ENCODE measurements at regions not wholly inside any gene's neighbourhood (a gene's known extent, or its start where the extent isn't known, plus 50 kb on each side); places are given as distances from the start of the nearest gene placed in this dataset.

GRCh38 chr6:148677594-148678476 is 69.0 kb upstream of the UST start:
- Histone ChIP-seq H3F3A (replicated peaks; ENCODE audit: insufficient read depth) (no peaks in the 10 kb centered on the region), H3K27ac (ENCODE audit: low read depth in 2 of 2, low read length in 1 of 2) (no peak overlapping the region), H3K4me2 (no peak overlapping the region), H3K27me3 (ENCODE audit: insufficient read depth) (no peaks in the 10 kb centered on the region), H3K9me3 (no peaks in the 10 kb centered on the region), H3K79me2 (ENCODE audit: insufficient read depth) (no peaks in the 10 kb centered on the region), H3K9me2 (no peaks in the 10 kb centered on the region), H3K4me1 (ENCODE audit: control insufficient read depth in 1 of 2, insufficient read depth in 2 of 2, low read depth in 1 of 2, low read length in 1 of 2) (no peaks in the 10 kb centered on the region), H2AFZ (ENCODE audit: low read depth) (no peak overlapping the region), H3K4me3 (ENCODE audit: low read depth in 2 of 2, low read length in 1 of 2) (no peak overlapping the region), H3K9ac (no peak overlapping the region), H4K20me1 (ENCODE audit: insufficient read depth) (no peaks in the 10 kb centered on the region), H3K36me3 (replicated peaks in 1 of 2; ENCODE audit: control insufficient read depth in 1 of 2, insufficient read depth in 2 of 2, low read length in 1 of 2) (no peaks in the 10 kb centered on the region)
- CTCF ChIA-PET, result no interaction called here
- DNase-seq, result no peak
- POLR2A ChIA-PET, result no interaction called here
- TF ChIP-seq EZH2phosphoT487 (IDR thresholded peaks at IDR 0.05; ENCODE audit: borderline replicate concordance, low read depth) (no peak), PBX3 (IDR thresholded peaks at IDR 0.05) (no peak), NRF1 (IDR thresholded peaks at IDR 0.05; ENCODE audit: low read depth, low read length) (no peak), FOXJ3 (CRISPR knock-in tag; IDR thresholded peaks at IDR 0.05) (no peak), RCOR1 (IDR thresholded peaks at IDR 0.05; ENCODE audit: low read length) (no peak), FOXM1 (IDR thresholded peaks at IDR 0.05; ENCODE audit: low read depth) (no peak), JUND (IDR thresholded peaks at IDR 0.05) (no peak), FOSL2 (IDR thresholded peaks at IDR 0.05; ENCODE audit: borderline replicate concordance, low read depth) (no peak), RFX5 (IDR thresholded peaks at IDR 0.05; ENCODE audit: low read length) (no peak), MXI1 (IDR thresholded peaks at IDR 0.05; ENCODE audit: low read depth, low read length) (no peak)
- 8% methylated on average over 8 of the region's 8 CpGs for WGBS (ENCODE audit: low lambda C conversion rate)

GRCh38 chr6:148678682-148679081 is 68.1 kb upstream of the UST start:
- Histone ChIP-seq H4K20me1 (ENCODE audit: insufficient read depth) (no peaks in the 10 kb centered on the region), H3K27ac (ENCODE audit: low read depth in 2 of 2, low read length in 1 of 2) (no peak overlapping the region), H3K79me2 (ENCODE audit: insufficient read depth) (no peaks in the 10 kb centered on the region), H2AFZ (ENCODE audit: low read depth) (no peak overlapping the region), H3K4me2 (no peak overlapping the region), H3F3A (replicated peaks; ENCODE audit: insufficient read depth) (no peaks in the 10 kb centered on the region), H3K36me3 (replicated peaks in 1 of 2; ENCODE audit: control insufficient read depth in 1 of 2, insufficient read depth in 2 of 2, low read length in 1 of 2) (no peaks in the 10 kb centered on the region), H3K4me3 (ENCODE audit: low read depth in 2 of 2, low read length in 1 of 2) (no peak overlapping the region), H3K9ac (no peak overlapping the region), H3K27me3 (ENCODE audit: insufficient read depth) (no peaks in the 10 kb centered on the region), H3K9me2 (no peaks in the 10 kb centered on the region), H3K4me1 (ENCODE audit: control insufficient read depth in 1 of 2, insufficient read depth in 2 of 2, low read depth in 1 of 2, low read length in 1 of 2) (no peaks in the 10 kb centered on the region), H3K9me3 (no peaks in the 10 kb centered on the region)
- CTCF ChIA-PET, result no interaction called here
- 17% methylated on average over 3 of the region's 4 CpGs for WGBS (ENCODE audit: low lambda C conversion rate)
- no peak for TF ChIP-seq JUND (IDR thresholded peaks at IDR 0.05)
- DNase-seq, result no peak
- POLR2A ChIA-PET, result no interaction called here

GRCh38 chr6:148681666-148682065 is 65.2 kb upstream of the UST start:
- TF ChIP-seq RXRA (IDR thresholded peaks at IDR 0.05; ENCODE audit: borderline replicate concordance, low read depth) (no peak), NRF1 (IDR thresholded peaks at IDR 0.05; ENCODE audit: low read depth, low read length) (no peak), TEAD4 (IDR thresholded peaks at IDR 0.05; ENCODE audit: borderline replicate concordance, insufficient read depth) (no peak), FOSL2 (IDR thresholded peaks at IDR 0.05; ENCODE audit: borderline replicate concordance, low read depth) (no peak), YY1 (IDR thresholded peaks at IDR 0.05; ENCODE audit: low read depth) (no peak), MEF2A (IDR thresholded peaks at IDR 0.05; ENCODE audit: borderline replicate concordance, low read depth) (no peak), SIN3A (IDR thresholded peaks at IDR 0.05; ENCODE audit: borderline replicate concordance, low read depth, low read length) (no peak)
- no peaks in the 10 kb centered on the region for H3F3A ChIP-seq (replicated peaks; ENCODE audit: insufficient read depth)
- no peaks in the 10 kb centered on the region for H3K9me2 ChIP-seq
- H3K79me2 ChIP-seq (ENCODE audit: insufficient read depth), result no peaks in the 10 kb centered on the region
- H3K4me1 ChIP-seq (ENCODE audit: control insufficient read depth in 1 of 2, insufficient read depth in 2 of 2, low read depth in 1 of 2, low read length in 1 of 2), result no peaks in the 10 kb centered on the region
- no peak for DNase-seq
- ChIA-PET CTCF (no interaction called here), POLR2A (no interaction called here)
- H2AFZ ChIP-seq (ENCODE audit: low read depth), result no peak overlapping the region
- no peak overlapping the region for H3K4me3 ChIP-seq (ENCODE audit: low read depth in 2 of 2, low read length in 1 of 2)
- no peak overlapping the region for H3K4me2 ChIP-seq
- H3K27ac ChIP-seq (ENCODE audit: low read depth in 2 of 2, low read length in 1 of 2), result no peak overlapping the region
- no peaks in the 10 kb centered on the region for H4K20me1 ChIP-seq (ENCODE audit: insufficient read depth)
- no peaks in the 10 kb centered on the region for H3K36me3 ChIP-seq (replicated peaks in 1 of 2; ENCODE audit: control insufficient read depth in 1 of 2, insufficient read depth in 2 of 2, low read length in 1 of 2)
- no peak overlapping the region for H3K9ac ChIP-seq
- H3K27me3 ChIP-seq (ENCODE audit: insufficient read depth), result no peaks in the 10 kb centered on the region; the same call in 1 of the 2 replicates
- H3K9me3 ChIP-seq, result no peaks in the 10 kb centered on the region
- WGBS (ENCODE audit: low lambda C conversion rate), result 0% methylated on average over 1 of the region's 1 CpG
